Thyroid gland (tissue), 4 donors: ENCODE measurements at regions not wholly inside any gene's neighbourhood (a gene's known extent, or its start where the extent isn't known, plus 50 kb on each side); places are given as distances from the start of the nearest gene placed in this dataset.
"Not testable (repeated sequence)": the region's sequence is repeated elsewhere in the genome, so short reads cannot be mapped to it uniquely, and the experiment has no call there.

Experiments used
- POLR2A ChIP-seq, 2 donors: fragments of 450-650 bp; IDR thresholded peaks; one replicate each; pipeline ENCODE4 v1.6.1; 2017; ENCODE audit warnings: antibody characterized with exemption in 2 of 2, mild to moderate bottlenecking in 2 of 2, moderate library complexity in 1 of 2
- TF ChIP-seq, protein P1 (sequence below), 6 experiments: fragments of 200-600 bp in 3 of 6; fragments of 450-650 bp in 3 of 6; sonication (generic) in 3 of 6; IDR thresholded peaks; one replicate each; pipeline ENCODE4 v1.5.1; 2016 to 2019; ENCODE audit warnings: antibody characterized with exemption in 6 of 6, mild to moderate bottlenecking in 2 of 6, inconsistent platforms in 1 of 6, moderate library complexity in 1 of 6

DNA sequence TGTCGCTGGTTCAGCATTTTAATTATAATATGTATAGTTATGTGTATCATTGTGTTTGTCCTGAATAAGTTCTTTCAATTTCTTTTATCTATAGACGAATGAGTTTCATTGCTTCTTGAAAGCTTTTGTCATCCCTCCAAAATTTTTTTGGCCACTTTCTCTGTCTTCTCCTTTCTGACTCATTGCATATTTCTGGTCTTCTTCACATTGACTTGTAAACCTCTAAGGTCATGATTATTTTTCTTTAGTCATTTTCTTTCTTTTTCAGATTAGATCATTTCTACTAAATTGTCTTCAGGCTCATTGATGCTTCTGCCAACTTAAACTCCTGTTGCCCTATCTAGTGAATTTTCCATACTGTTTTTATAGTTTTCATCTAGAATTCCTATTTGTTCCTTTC lies 555.1 kb downstream of the RPIA start:
- TF ChIP-seq, protein P1, sequence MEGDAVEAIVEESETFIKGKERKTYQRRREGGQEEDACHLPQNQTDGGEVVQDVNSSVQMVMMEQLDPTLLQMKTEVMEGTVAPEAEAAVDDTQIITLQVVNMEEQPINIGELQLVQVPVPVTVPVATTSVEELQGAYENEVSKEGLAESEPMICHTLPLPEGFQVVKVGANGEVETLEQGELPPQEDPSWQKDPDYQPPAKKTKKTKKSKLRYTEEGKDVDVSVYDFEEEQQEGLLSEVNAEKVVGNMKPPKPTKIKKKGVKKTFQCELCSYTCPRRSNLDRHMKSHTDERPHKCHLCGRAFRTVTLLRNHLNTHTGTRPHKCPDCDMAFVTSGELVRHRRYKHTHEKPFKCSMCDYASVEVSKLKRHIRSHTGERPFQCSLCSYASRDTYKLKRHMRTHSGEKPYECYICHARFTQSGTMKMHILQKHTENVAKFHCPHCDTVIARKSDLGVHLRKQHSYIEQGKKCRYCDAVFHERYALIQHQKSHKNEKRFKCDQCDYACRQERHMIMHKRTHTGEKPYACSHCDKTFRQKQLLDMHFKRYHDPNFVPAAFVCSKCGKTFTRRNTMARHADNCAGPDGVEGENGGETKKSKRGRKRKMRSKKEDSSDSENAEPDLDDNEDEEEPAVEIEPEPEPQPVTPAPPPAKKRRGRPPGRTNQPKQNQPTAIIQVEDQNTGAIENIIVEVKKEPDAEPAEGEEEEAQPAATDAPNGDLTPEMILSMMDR (IDR thresholded peaks at IDR 0.05), result not testable (repeated sequence)
- TF ChIP-seq POLR2A (IDR thresholded peaks at IDR 0.05), result not testable (repeated sequence)
